ENCODE measurements at regions not wholly inside any gene's neighbourhood (a gene's known extent, or its start where the extent isn't known, plus 50 kb on each side); places are given as distances from the start of the nearest gene placed in this dataset.

DNA sequence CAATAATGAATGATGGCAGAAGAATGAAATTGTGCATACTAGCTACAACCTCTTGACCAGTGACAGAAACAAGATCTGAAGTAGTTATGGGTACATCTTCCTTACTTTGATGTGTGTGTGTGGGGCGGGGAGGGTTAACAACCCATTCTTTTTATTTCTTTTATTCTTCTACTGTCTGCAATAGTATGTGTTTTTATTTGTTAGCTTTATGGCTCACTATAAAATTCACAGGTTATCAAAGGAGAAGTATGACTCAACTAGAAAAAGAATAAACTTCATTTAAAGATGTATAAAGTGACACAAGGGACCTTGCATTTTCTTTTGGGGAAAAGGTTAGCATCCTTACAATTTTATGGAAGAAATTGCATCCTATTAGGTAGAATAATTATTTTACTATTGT is 430.5 kb downstream of the DAD1 start:
- no peak for DNase-seq (ENCODE audit: low read depth)
- TF ChIP-seq, protein P1, sequence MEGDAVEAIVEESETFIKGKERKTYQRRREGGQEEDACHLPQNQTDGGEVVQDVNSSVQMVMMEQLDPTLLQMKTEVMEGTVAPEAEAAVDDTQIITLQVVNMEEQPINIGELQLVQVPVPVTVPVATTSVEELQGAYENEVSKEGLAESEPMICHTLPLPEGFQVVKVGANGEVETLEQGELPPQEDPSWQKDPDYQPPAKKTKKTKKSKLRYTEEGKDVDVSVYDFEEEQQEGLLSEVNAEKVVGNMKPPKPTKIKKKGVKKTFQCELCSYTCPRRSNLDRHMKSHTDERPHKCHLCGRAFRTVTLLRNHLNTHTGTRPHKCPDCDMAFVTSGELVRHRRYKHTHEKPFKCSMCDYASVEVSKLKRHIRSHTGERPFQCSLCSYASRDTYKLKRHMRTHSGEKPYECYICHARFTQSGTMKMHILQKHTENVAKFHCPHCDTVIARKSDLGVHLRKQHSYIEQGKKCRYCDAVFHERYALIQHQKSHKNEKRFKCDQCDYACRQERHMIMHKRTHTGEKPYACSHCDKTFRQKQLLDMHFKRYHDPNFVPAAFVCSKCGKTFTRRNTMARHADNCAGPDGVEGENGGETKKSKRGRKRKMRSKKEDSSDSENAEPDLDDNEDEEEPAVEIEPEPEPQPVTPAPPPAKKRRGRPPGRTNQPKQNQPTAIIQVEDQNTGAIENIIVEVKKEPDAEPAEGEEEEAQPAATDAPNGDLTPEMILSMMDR (IDR thresholded peaks at IDR 0.05; ENCODE audit: low read depth, low read length, missing control alignments): no peak
- no peak overlapping the region for H3K4me3 ChIP-seq (ENCODE audit: low read depth, low read length)

- TF ChIP-seq, protein P1 (IDR thresholded peaks at IDR 0.05; ENCODE audit: low read depth, low read length, missing control alignments): no peak
- no peak for DNase-seq (ENCODE audit: low read depth)
- H3K4me3 ChIP-seq (ENCODE audit: low read depth, low read length): no peak overlapping the region
Measured at GRCh38 chr14:22155571-22155970, 433.5 kb downstream of the DAD1 start.

DNA sequence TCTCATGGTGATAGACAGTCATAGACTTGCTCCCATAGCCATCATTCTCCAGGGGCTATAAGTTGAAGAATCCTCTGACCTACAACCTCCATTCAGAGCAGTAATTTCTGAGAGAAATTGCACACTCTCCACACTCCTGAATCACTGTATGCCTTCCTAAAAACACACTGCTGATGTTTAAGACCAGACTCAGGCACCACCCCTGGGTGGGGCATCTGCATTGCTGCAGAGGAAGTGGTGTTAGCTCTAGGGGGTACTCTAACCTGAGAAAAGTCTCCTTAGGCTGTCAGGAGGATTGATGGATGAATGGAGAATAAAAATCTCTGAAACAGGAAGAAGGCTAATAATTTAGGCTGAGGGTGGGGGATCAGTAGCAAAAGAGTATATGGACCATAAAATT is 436.1 kb downstream of the DAD1 start:
- no peak overlapping the region for H3K4me3 ChIP-seq (ENCODE audit: low read depth, low read length)
- TF ChIP-seq, protein P1 (IDR thresholded peaks at IDR 0.05; ENCODE audit: low read depth, low read length, missing control alignments): no peak
- no peak for DNase-seq (ENCODE audit: low read depth)

GRCh38 chr14:22152161-22152870 is 436.7 kb downstream of the DAD1 start:
- DNase-seq (ENCODE audit: low read depth): no peak
- H3K4me3 ChIP-seq (ENCODE audit: low read depth, low read length): no peak overlapping the region
- TF ChIP-seq, protein P1 (IDR thresholded peaks at IDR 0.05; ENCODE audit: low read depth, low read length, missing control alignments): no peak

DNA sequence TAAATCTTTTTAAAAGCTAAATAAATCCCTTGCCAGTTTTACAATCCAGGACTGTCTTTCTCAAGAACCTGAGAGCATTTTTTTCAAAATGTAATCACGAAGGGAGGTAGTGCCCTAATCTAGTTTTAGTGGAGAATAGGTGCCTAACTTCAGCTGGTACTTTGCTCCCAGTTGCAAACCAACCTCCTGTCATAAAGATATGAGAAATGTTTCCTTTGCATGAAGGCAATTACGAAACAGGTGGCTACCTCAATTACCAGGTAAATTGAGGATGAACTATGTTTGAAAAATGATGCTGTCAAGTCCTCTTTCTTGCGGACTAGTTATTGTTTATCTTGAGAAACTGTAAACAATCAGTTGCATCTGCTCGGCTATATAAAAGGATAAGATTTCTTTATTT is 437.9 kb downstream of the DAD1 start:
- TF ChIP-seq, protein P1 (IDR thresholded peaks at IDR 0.05; ENCODE audit: low read depth, low read length, missing control alignments): no peak
- no peak overlapping the region for H3K4me3 ChIP-seq (ENCODE audit: low read depth, low read length)
- DNase-seq (ENCODE audit: low read depth): no peak

DNA sequence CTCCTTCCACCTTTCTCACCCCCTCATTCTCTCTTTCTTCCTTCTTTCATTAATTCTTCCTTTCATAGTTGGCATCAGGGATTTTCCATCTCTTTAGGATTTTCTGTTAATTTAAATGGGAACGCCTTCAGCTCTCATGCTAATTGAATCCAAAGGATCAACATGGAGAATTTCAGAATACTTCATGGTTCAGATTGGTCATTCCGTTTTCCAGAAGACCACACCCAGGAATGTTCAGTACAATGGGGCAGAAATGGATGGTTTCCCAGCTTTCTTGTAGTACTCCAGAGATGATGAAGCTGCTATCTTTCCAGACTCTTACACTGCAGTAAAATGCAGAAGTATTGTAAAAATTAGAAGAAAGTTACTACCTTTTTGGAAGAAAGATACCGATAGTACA is 440.0 kb downstream of the DAD1 start:
- no peak overlapping the region for H3K4me3 ChIP-seq (ENCODE audit: low read depth, low read length)
- DNase-seq (ENCODE audit: low read depth): no peak
- TF ChIP-seq, protein P1 (IDR thresholded peaks at IDR 0.05; ENCODE audit: low read depth, low read length, missing control alignments): no peak

DNA sequence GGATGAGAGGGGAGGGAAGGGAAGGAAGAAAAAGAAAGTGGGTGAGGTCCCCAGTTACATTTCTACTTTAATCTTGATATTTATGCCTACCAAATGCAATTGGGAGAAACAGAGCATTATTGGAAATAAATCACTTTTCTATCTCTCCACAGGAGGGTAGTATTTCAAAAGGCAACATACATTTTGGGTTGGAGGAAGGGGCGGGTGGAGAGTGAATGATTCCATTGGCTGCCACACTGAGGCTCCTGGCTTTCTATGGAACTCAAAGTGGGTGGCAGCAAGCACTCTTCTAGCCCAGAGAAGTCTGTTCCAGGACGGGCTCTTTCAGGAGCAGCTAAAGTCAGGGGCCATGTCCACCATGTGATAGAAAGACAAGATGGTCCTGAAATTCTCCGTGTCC is 441.3 kb downstream of the DAD1 start:
- H3K4me3 ChIP-seq (ENCODE audit: low read depth, low read length): no peak overlapping the region
- TF ChIP-seq, protein P1 (IDR thresholded peaks at IDR 0.05; ENCODE audit: low read depth, low read length, missing control alignments): no peak
- DNase-seq (ENCODE audit: low read depth): no peak

Data from GM12864 (cell line).